Activated CD4-positive, alpha-beta T cell treated with anti-CD3 and anti-CD28 coated beads, Interleukin-2, amount 10 ng/mL, durations not matched to agents 24 days and 14 days (primary cell): ENCODE measurements at regions not wholly inside any gene's neighbourhood (a gene's known extent, or its start where the extent isn't known, plus 50 kb on each side); places are given as distances from the start of the nearest gene placed in this dataset.

Experiments
- DNase-seq: peaks from one replicate; pipeline ENCODE4 v3.0.0; 2022
- H3K27ac Mint-ChIP-seq: one replicate; pipeline ENCODE4 v1.8.0; 2022; ENCODE audit warnings: mild to moderate bottlenecking, mixed read lengths
- H3K27me3 Mint-ChIP-seq: one replicate; pipeline ENCODE4 v1.8.0; 2022; ENCODE audit warnings: mixed read lengths
- H3K36me3 Mint-ChIP-seq: one replicate; pipeline ENCODE4 v1.8.0; 2022; ENCODE audit warnings: low read depth, mild to moderate bottlenecking, mixed read lengths
- H3K4me1 Mint-ChIP-seq: one replicate; pipeline ENCODE4 v1.8.0; 2021; ENCODE audit warnings: mixed read lengths
- H3K4me3 Mint-ChIP-seq: one replicate; pipeline ENCODE4 v1.8.0; 2022; ENCODE audit warnings: mild to moderate bottlenecking, moderate library complexity, mixed read lengths
- H3K9me3 Mint-ChIP-seq: one replicate; pipeline ENCODE4 v1.8.0; 2021; ENCODE audit warnings: mixed read lengths
- intact Hi-C: fragments of 100-400 bp; cut with micrococcal nuclease; formaldehyde crosslinking; loops from one replicate; pipeline ENCODE4 v1.15.1; 2023

- Mint-ChIP-seq H3K4me1 (no peaks in the 10 kb centered on the region), H3K9me3 (no peaks in the 10 kb centered on the region), H3K36me3 (no peaks in the 10 kb centered on the region)
These were observed 125.2 kb upstream of the SMIM23 start for GRCh38 chr5:171660434-171660833.

GRCh38 chr5:171661143-171661542, 124.5 kb upstream of the SMIM23 start:
- Mint-ChIP-seq H3K9me3 (no peaks in the 10 kb centered on the region), H3K4me3 (no peak overlapping the region), H3K27me3 (no peaks in the 10 kb centered on the region), H3K4me1 (no peaks in the 10 kb centered on the region), H3K36me3 (no peaks in the 10 kb centered on the region), H3K27ac (no peak overlapping the region)
- no peak for DNase-seq
- intact Hi-C loops, result no loop called here

More at GRCh38 chr5:171660434-171660833, 125.2 kb upstream of the SMIM23 start:
- Mint-ChIP-seq H3K4me3 (no peak overlapping the region), H3K27me3 (no peaks in the 10 kb centered on the region), H3K27ac (no peak overlapping the region)
- no peak for DNase-seq
- intact Hi-C loops, result no loop called here

GRCh38 chr5:171663311-171664085, 122.1 kb upstream of the SMIM23 start:
- no peak for DNase-seq
- Mint-ChIP-seq H3K4me1 (no peaks in the 10 kb centered on the region), H3K27ac (no peak overlapping the region), H3K36me3 (no peaks in the 10 kb centered on the region), H3K9me3 (no peaks in the 10 kb centered on the region), H3K4me3 (no peak overlapping the region), H3K27me3 (no peaks in the 10 kb centered on the region)
- intact Hi-C loops, result no loop called here

GRCh38 chr5:171664489-171664888, 121.1 kb upstream of the SMIM23 start:
- Mint-ChIP-seq H3K4me1 (no peaks in the 10 kb centered on the region), H3K27ac (no peak overlapping the region), H3K27me3 (no peaks in the 10 kb centered on the region), H3K4me3 (no peak overlapping the region), H3K36me3 (no peaks in the 10 kb centered on the region), H3K9me3 (no peaks in the 10 kb centered on the region)
- intact Hi-C loops, result no loop called here
- no peak for DNase-seq

GRCh38 chr5:171666815-171667214, 118.8 kb upstream of the SMIM23 start:
- Mint-ChIP-seq H3K4me3 (no peak overlapping the region), H3K9me3 (no peaks in the 10 kb centered on the region), H3K4me1 (no peaks in the 10 kb centered on the region), H3K36me3 (no peaks in the 10 kb centered on the region), H3K27ac (no peak overlapping the region), H3K27me3 (no peaks in the 10 kb centered on the region)
- intact Hi-C loops, result no loop called here
- DNase-seq, result no peak

GRCh38 chr5:171667341-171668096, 118.1 kb upstream of the SMIM23 start:
- intact Hi-C loops, result no loop called here
- H3K9me3 Mint-ChIP-seq, result no peaks in the 10 kb centered on the region
- H3K4me1 Mint-ChIP-seq, result no peaks in the 10 kb centered on the region
- no peak overlapping the region for H3K27ac Mint-ChIP-seq
- H3K27me3 Mint-ChIP-seq, result no peaks in the 10 kb centered on the region
- no peaks in the 10 kb centered on the region for H3K36me3 Mint-ChIP-seq
- no peak for DNase-seq
- no peak overlapping the region for H3K4me3 Mint-ChIP-seq

- H3K9me3 Mint-ChIP-seq, result no peaks in the 10 kb centered on the region
- no peaks in the 10 kb centered on the region for H3K36me3 Mint-ChIP-seq
- H3K4me3 Mint-ChIP-seq, result no peak overlapping the region
- no peak for DNase-seq
- H3K4me1 Mint-ChIP-seq, result no peaks in the 10 kb centered on the region
- H3K27ac Mint-ChIP-seq, result no peak overlapping the region
- no peaks in the 10 kb centered on the region for H3K27me3 Mint-ChIP-seq
- intact Hi-C loops, result no loop called here
These were observed 117.6 kb upstream of the SMIM23 start for GRCh38 chr5:171668097-171668412.

- peaks cover 3% of the 10 kb centered on the region for H3K9me3 Mint-ChIP-seq
- DNase-seq, result no peak
- H3K27me3 Mint-ChIP-seq, result no peaks in the 10 kb centered on the region
- H3K27ac Mint-ChIP-seq, result no peak overlapping the region
- intact Hi-C loops, result no loop called here
- no peaks in the 10 kb centered on the region for H3K4me1 Mint-ChIP-seq
- H3K36me3 Mint-ChIP-seq, result no peaks in the 10 kb centered on the region
- no peak overlapping the region for H3K4me3 Mint-ChIP-seq
These were observed 116.0 kb upstream of the SMIM23 start for GRCh38 chr5:171669571-171669970.

- Mint-ChIP-seq H3K4me1 (no peaks in the 10 kb centered on the region), H3K27me3 (no peaks in the 10 kb centered on the region), H3K9me3 (peaks cover 3% of the 10 kb centered on the region), H3K4me3 (no peak overlapping the region), H3K36me3 (no peaks in the 10 kb centered on the region), H3K27ac (no peak overlapping the region)
- no peak for DNase-seq
- intact Hi-C loops, result no loop called here
These were observed 113.1 kb upstream of the SMIM23 start for GRCh38 chr5:171672556-171672955.

GRCh38 chr5:171673328-171673727, 112.3 kb upstream of the SMIM23 start:
- H3K27me3 Mint-ChIP-seq, result no peaks in the 10 kb centered on the region
- no peak for DNase-seq
- H3K4me3 Mint-ChIP-seq, result no peak overlapping the region
- H3K27ac Mint-ChIP-seq, result no peak overlapping the region
- H3K36me3 Mint-ChIP-seq, result no peaks in the 10 kb centered on the region
- H3K4me1 Mint-ChIP-seq, result no peaks in the 10 kb centered on the region
- intact Hi-C loops, result no loop called here
- H3K9me3 Mint-ChIP-seq, result peaks cover 3% of the 10 kb centered on the region

- no peak for DNase-seq
- Mint-ChIP-seq H3K4me1 (no peaks in the 10 kb centered on the region), H3K27me3 (no peaks in the 10 kb centered on the region), H3K4me3 (no peak overlapping the region), H3K27ac (no peak overlapping the region), H3K9me3 (peaks cover 3% of the 10 kb centered on the region), H3K36me3 (no peaks in the 10 kb centered on the region)
- intact Hi-C loops, result no loop called here
These were observed 111.8 kb upstream of the SMIM23 start for GRCh38 chr5:171673840-171674239.

GRCh38 chr5:171675511-171675910, 110.1 kb upstream of the SMIM23 start:
- Mint-ChIP-seq H3K4me1 (no peaks in the 10 kb centered on the region), H3K27ac (no peak overlapping the region), H3K9me3 (peaks cover 3% of the 10 kb centered on the region), H3K27me3 (no peaks in the 10 kb centered on the region), H3K4me3 (no peak overlapping the region), H3K36me3 (no peaks in the 10 kb centered on the region)
- intact Hi-C loops, result no loop called here
- no peak for DNase-seq

- peaks cover 3% of the 10 kb centered on the region for H3K9me3 Mint-ChIP-seq
- H3K27ac Mint-ChIP-seq, result peak overlapping the region; percentile 45
- H3K36me3 Mint-ChIP-seq, result no peaks in the 10 kb centered on the region
- H3K4me1 Mint-ChIP-seq, result no peaks in the 10 kb centered on the region
- H3K4me3 Mint-ChIP-seq, result no peak overlapping the region
- intact Hi-C loops, result no loop called here
- peaks cover 2% of the 10 kb centered on the region for H3K27me3 Mint-ChIP-seq
- DNase-seq, result no peak
These were observed 109.2 kb upstream of the SMIM23 start for GRCh38 chr5:171676286-171676944.

- intact Hi-C loops, result no loop called here
- Mint-ChIP-seq H3K36me3 (no peaks in the 10 kb centered on the region), H3K4me3 (no peak overlapping the region), H3K27ac (no peak overlapping the region), H3K4me1 (no peaks in the 10 kb centered on the region), H3K9me3 (peaks cover 2% of the 10 kb centered on the region), H3K27me3 (peaks cover 2% of the 10 kb centered on the region)
- no peak for DNase-seq
These were observed 107.0 kb upstream of the SMIM23 start for GRCh38 chr5:171678646-171679045.
